GM12878 (cell line): ENCODE measurements at regions not wholly inside any gene's neighbourhood (a gene's known extent, or its start where the extent isn't known, plus 50 kb on each side); places are given as distances from the start of the nearest gene placed in this dataset.

Source experiments
- FOS ChIP-seq: IDR thresholded peaks from 3 replicates; pipeline ENCODE4 v1.6.1; 2011; ENCODE audit warnings: borderline replicate concordance; ENCODE audit not compliant: insufficient read length; ENCODE audit errors: extremely low read depth
- RAD21 ChIP-seq: IDR thresholded peaks from 2 replicates; pipeline ENCODE4 v1.6.1; 2011; ENCODE audit warnings: mild to moderate bottlenecking, low read depth, low read length, moderate library complexity; ENCODE audit not compliant: insufficient read depth
- SIN3A ChIP-seq: IDR thresholded peaks from 2 replicates; pipeline ENCODE4 v1.6.1; 2012; ENCODE audit warnings: low read depth, low read length, improper control_type of control experiment
- SP1 ChIP-seq: IDR thresholded peaks from one replicate; pipeline ENCODE4 v1.6.1; 2011; ENCODE audit warnings: low read depth, low read length

- TF ChIP-seq SIN3A: no peak
- TF ChIP-seq RAD21: no peak
- TF ChIP-seq FOS: no peak
- TF ChIP-seq SP1: no peak
Observed at GRCh38 chr2:220478305-220479058, 851.1 kb downstream of the SLC4A3 start.
